ENCODE measurements at regions not wholly inside any gene's neighbourhood (a gene's known extent, or its start where the extent isn't known, plus 50 kb on each side); places are given as distances from the start of the nearest gene placed in this dataset.

DNA sequence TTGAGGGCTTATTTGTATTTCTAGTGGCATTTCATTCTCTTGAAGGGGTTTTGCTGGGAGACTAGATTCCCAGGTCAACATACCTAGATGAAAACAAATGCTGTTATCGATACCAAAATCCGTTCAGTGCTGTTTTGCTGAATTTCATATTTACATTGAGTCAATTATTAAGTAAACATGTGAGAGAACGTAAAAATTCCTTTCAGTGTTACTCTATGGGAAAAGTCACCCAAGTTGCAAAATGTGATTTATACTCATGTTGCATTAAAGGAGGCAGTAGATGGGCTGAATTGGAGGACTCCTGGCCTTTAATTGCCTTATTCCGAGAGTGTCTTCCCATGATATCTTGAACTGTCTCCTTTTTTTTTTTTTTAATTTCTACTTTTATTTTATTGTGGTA, 1011.3 kb upstream of the NR2F2 start:
- Histone ChIP-seq H3K4me3 (ENCODE audit: low read length) (no peak overlapping the region), H3K79me2 (ENCODE audit: control insufficient read depth, low read length) (no peaks in the 10 kb centered on the region), H4K20me1 (ENCODE audit: control insufficient read depth, insufficient read depth, low read depth, low read length) (no peaks in the 10 kb centered on the region), H3K4me1 (ENCODE audit: control insufficient read depth, low read length) (no peaks in the 10 kb centered on the region), H3F3A (ENCODE audit: control insufficient read depth, insufficient read depth) (no peaks in the 10 kb centered on the region), H3K9me2 (replicated peaks; ENCODE audit: control insufficient read depth, low read length) (no peaks in the 10 kb centered on the region), H3K27me3 (ENCODE audit: control insufficient read depth, low read length) (no peaks in the 10 kb centered on the region), H3K9me3 (ENCODE audit: control insufficient read depth, insufficient read depth, low read length) (no peaks in the 10 kb centered on the region), H3K27ac (ENCODE audit: low read depth, low read length) (no peak overlapping the region), H3K4me2 (ENCODE audit: low read length) (no peak overlapping the region), H3K36me3 (ENCODE audit: control insufficient read depth, low read length) (no peaks in the 10 kb centered on the region)
- TF ChIP-seq EZH2phosphoT487 (IDR thresholded peaks at IDR 0.05; ENCODE audit: borderline replicate concordance, low read length), result no peak
- TF ChIP-seq, protein P1, sequence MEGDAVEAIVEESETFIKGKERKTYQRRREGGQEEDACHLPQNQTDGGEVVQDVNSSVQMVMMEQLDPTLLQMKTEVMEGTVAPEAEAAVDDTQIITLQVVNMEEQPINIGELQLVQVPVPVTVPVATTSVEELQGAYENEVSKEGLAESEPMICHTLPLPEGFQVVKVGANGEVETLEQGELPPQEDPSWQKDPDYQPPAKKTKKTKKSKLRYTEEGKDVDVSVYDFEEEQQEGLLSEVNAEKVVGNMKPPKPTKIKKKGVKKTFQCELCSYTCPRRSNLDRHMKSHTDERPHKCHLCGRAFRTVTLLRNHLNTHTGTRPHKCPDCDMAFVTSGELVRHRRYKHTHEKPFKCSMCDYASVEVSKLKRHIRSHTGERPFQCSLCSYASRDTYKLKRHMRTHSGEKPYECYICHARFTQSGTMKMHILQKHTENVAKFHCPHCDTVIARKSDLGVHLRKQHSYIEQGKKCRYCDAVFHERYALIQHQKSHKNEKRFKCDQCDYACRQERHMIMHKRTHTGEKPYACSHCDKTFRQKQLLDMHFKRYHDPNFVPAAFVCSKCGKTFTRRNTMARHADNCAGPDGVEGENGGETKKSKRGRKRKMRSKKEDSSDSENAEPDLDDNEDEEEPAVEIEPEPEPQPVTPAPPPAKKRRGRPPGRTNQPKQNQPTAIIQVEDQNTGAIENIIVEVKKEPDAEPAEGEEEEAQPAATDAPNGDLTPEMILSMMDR (IDR thresholded peaks at IDR 0.05; ENCODE audit: low read depth, low read length, poor library complexity, severe bottlenecking), result no peak

DNA sequence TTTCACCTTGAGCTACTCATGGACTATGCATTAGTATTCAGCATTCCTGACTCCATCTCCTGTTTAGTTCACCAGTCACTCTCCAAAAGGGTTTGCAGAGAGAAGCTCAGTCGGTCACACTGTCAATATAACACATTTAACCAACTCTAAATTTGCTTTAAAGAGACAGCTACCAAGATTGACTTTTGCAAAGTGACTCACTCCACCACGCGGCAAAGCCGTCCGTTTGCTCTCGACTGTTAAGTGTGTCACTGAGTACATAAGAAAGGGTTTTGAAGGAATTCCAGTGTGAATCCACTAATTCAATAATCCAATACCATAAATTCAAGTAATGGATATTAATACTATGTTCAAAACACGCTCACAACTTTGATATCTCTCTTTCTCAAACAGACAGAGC, 1006.7 kb upstream of the NR2F2 start:
- TF ChIP-seq EZH2phosphoT487 (IDR thresholded peaks at IDR 0.05; ENCODE audit: borderline replicate concordance, low read length), result no peak
- TF ChIP-seq, protein P1 (IDR thresholded peaks at IDR 0.05; ENCODE audit: low read depth, low read length, poor library complexity, severe bottlenecking), result no peak

DNA sequence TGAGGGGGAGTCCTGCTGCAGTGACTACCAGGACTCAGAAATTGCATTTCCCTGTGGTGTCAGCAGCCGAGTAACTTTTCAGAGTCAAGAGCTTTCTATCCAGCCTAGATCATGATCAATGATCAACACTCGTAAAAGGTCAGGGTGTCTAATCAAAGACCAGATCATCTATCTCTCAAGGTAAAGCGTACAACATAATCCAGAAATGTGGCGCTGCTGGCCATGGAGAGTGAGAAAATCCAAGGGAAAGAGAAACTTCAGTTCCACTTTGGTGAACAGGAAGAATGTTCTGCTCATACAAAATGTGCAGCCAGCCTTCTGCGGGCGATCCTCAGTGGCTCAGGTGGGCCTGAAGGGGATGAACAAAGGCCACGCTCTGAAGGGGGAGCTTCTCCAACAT, 1005.8 kb upstream of the NR2F2 start:
- Histone ChIP-seq H4K20me1 (ENCODE audit: control insufficient read depth, insufficient read depth, low read depth, low read length) (no peaks in the 10 kb centered on the region), H3K27ac (ENCODE audit: low read depth, low read length) (no peak overlapping the region), H3K27me3 (ENCODE audit: control insufficient read depth, low read length) (no peaks in the 10 kb centered on the region), H3K36me3 (ENCODE audit: control insufficient read depth, low read length) (no peaks in the 10 kb centered on the region), H3K4me3 (ENCODE audit: low read length) (no peak overlapping the region), H3K79me2 (ENCODE audit: control insufficient read depth, low read length) (no peaks in the 10 kb centered on the region), H3K4me1 (ENCODE audit: control insufficient read depth, low read length) (no peaks in the 10 kb centered on the region), H3K4me2 (ENCODE audit: low read length) (no peak overlapping the region), H3K9me3 (ENCODE audit: control insufficient read depth, insufficient read depth, low read length) (no peaks in the 10 kb centered on the region), H3K9me2 (replicated peaks; ENCODE audit: control insufficient read depth, low read length) (no peaks in the 10 kb centered on the region), H3F3A (ENCODE audit: control insufficient read depth, insufficient read depth) (no peaks in the 10 kb centered on the region)
- TF ChIP-seq EZH2phosphoT487 (IDR thresholded peaks at IDR 0.05; ENCODE audit: borderline replicate concordance, low read length), result no peak

More for the DNA sequence above, 1006.7 kb upstream of the NR2F2 start:
- Histone ChIP-seq H3K9me2 (replicated peaks; ENCODE audit: control insufficient read depth, low read length) (no peaks in the 10 kb centered on the region), H3K4me2 (ENCODE audit: low read length) (no peak overlapping the region), H3K4me1 (ENCODE audit: control insufficient read depth, low read length) (no peaks in the 10 kb centered on the region), H3K36me3 (ENCODE audit: control insufficient read depth, low read length) (no peaks in the 10 kb centered on the region), H3K27ac (ENCODE audit: low read depth, low read length) (no peak overlapping the region), H4K20me1 (ENCODE audit: control insufficient read depth, insufficient read depth, low read depth, low read length) (no peaks in the 10 kb centered on the region), H3K79me2 (ENCODE audit: control insufficient read depth, low read length) (no peaks in the 10 kb centered on the region), H3K4me3 (ENCODE audit: low read length) (no peak overlapping the region), H3F3A (ENCODE audit: control insufficient read depth, insufficient read depth) (no peaks in the 10 kb centered on the region), H3K27me3 (ENCODE audit: control insufficient read depth, low read length) (no peaks in the 10 kb centered on the region), H3K9me3 (ENCODE audit: control insufficient read depth, insufficient read depth, low read length) (no peaks in the 10 kb centered on the region)

DNA sequence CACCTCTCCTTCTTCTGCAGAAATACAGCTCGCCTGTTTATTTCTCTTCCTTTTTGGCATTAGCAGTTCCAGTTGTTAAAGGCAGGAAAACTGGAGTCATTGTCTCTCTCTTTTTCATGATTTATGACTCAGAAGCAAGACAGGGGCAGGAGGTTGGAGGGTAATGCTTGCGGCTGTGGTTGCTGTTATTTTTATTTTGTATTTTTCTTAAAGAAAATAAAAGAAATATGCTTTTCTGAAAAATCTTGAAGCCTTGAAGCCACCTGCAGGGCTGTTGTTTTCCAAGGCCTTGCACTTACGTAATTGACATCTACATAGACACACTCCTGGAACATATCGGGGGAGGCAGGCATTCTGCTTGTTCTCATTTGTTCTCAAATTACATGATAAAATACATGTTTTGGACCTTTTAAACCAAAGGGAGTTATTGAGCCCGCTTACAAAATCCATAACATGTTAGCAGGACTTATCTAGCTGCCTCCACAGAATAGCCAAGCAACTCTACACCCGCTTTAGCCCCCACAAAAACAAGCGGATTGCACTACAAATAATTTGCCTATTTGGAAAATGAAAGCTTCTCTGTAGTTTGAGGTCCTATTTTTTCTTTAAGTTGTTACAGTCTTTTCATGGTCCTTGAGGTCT, 1004.6 kb upstream of the NR2F2 start:
- no peaks in the 10 kb centered on the region for H3K4me1 ChIP-seq (ENCODE audit: control insufficient read depth, low read length)
- no peaks in the 10 kb centered on the region for H3K9me3 ChIP-seq (ENCODE audit: control insufficient read depth, insufficient read depth, low read length)
- no peak for TF ChIP-seq EZH2phosphoT487 (IDR thresholded peaks at IDR 0.05; ENCODE audit: borderline replicate concordance, low read length)
- TF ChIP-seq, protein P1 (IDR thresholded peaks at IDR 0.05; ENCODE audit: low read depth, low read length, poor library complexity, severe bottlenecking), result no peak
- no peaks in the 10 kb centered on the region for H3K9me2 ChIP-seq (replicated peaks; ENCODE audit: control insufficient read depth, low read length)
- H4K20me1 ChIP-seq (ENCODE audit: control insufficient read depth, insufficient read depth, low read depth, low read length), result no peaks in the 10 kb centered on the region
- H3K27ac ChIP-seq (ENCODE audit: low read depth, low read length), result no peak overlapping the region
- H3K4me3 ChIP-seq (ENCODE audit: low read length), result no peak overlapping the region
- H3F3A ChIP-seq (ENCODE audit: control insufficient read depth, insufficient read depth), result no peaks in the 10 kb centered on the region
- no peaks in the 10 kb centered on the region for H3K36me3 ChIP-seq (ENCODE audit: control insufficient read depth, low read length)
- H3K4me2 ChIP-seq (ENCODE audit: low read length), result no peak overlapping the region
- H3K79me2 ChIP-seq (ENCODE audit: control insufficient read depth, low read length), result no peaks in the 10 kb centered on the region
- H3K27me3 ChIP-seq (ENCODE audit: control insufficient read depth, low read length), result no peaks in the 10 kb centered on the region

Data from DOHH2 (cell line).